ENCODE measurements at regions not wholly inside any gene's neighbourhood (a gene's known extent, or its start where the extent isn't known, plus 50 kb on each side); places are given as distances from the start of the nearest gene placed in this dataset.
"Not testable (repeated sequence)": the region's sequence is repeated elsewhere in the genome, so short reads cannot be mapped to it uniquely, and the experiment has no call there.

GRCh38 chr2:4981802-4982409, 710.3 kb upstream of the SOX11 start:
- no peak overlapping the region for H3K4me3 ChIP-seq (ENCODE audit: low read depth, low read length)
- DNase-seq (ENCODE audit: low read depth) = no peak
- TF ChIP-seq CTCF (IDR thresholded peaks at IDR 0.05; ENCODE audit: insufficient read depth, low read length) = no peak

GRCh38 chr2:4988444-4988843, 703.7 kb upstream of the SOX11 start:
- DNase-seq (ENCODE audit: low read depth); H3K4me3 ChIP-seq (ENCODE audit: low read depth, low read length): not testable (repeated sequence)

GRCh38 chr2:4992226-4992625, 700.0 kb upstream of the SOX11 start:
- H3K4me3 ChIP-seq (ENCODE audit: low read depth, low read length) = no peak overlapping the region
- no peak for DNase-seq (ENCODE audit: low read depth)
- TF ChIP-seq CTCF (IDR thresholded peaks at IDR 0.05; ENCODE audit: insufficient read depth, low read length) = no peak

GRCh38 chr2:4995466-4995865, 696.7 kb upstream of the SOX11 start:
- TF ChIP-seq CTCF (IDR thresholded peaks at IDR 0.05; ENCODE audit: insufficient read depth, low read length) = no peak
- DNase-seq (ENCODE audit: low read depth) = no peak
- H3K4me3 ChIP-seq (ENCODE audit: low read depth, low read length) = no peak overlapping the region

- H3K4me3 ChIP-seq (ENCODE audit: low read depth, low read length) = no peak overlapping the region
- TF ChIP-seq CTCF (IDR thresholded peaks at IDR 0.05; ENCODE audit: insufficient read depth, low read length) = no peak
- no peak for DNase-seq (ENCODE audit: low read depth)
These were observed 684.6 kb upstream of the SOX11 start for GRCh38 chr2:5007596-5007995.

- no peak for TF ChIP-seq CTCF (IDR thresholded peaks at IDR 0.05; ENCODE audit: insufficient read depth, low read length)
- no peak overlapping the region for H3K4me3 ChIP-seq (ENCODE audit: low read depth, low read length)
- no peak for DNase-seq (ENCODE audit: low read depth)
These were observed 672.9 kb upstream of the SOX11 start for GRCh38 chr2:5019324-5019723.

- no peak for TF ChIP-seq CTCF (IDR thresholded peaks at IDR 0.05; ENCODE audit: insufficient read depth, low read length)
- no peak overlapping the region for H3K4me3 ChIP-seq (ENCODE audit: low read depth, low read length)
- no peak for DNase-seq (ENCODE audit: low read depth)
These were observed 671.9 kb upstream of the SOX11 start for GRCh38 chr2:5020116-5020875.
